PC-3 (cell line): ENCODE measurements at regions not wholly inside any gene's neighbourhood (a gene's known extent, or its start where the extent isn't known, plus 50 kb on each side); places are given as distances from the start of the nearest gene placed in this dataset.

Experiments used
- ATAC-seq: fragments of 200-7000 bp; cut with Tn5 transposase; 2 replicates; pipeline ENCODE4 v1.9.1; 2020; ENCODE audit warnings: mild to moderate bottlenecking, moderate library complexity
- BruUV-seq: library from RNA; stranded (reverse); fragments of 400-500 nt; replicated peaks from 2 replicates; lab custom pipeline; 2021; lab: Mats Ljungman, UMichigan
- CTCF ChIA-PET: fragments of 300-600 bp; sonication (Branson Sonifier 250); formaldehyde crosslinking; loops from one replicate; lab custom pipeline; 2022; ENCODE audit warnings: antibody characterized with exemption; lab: Charles Lee
- POLR2A ChIA-PET: fragments of 300-600 bp; sonication (Branson Sonifier 250); formaldehyde crosslinking; loops from one replicate; lab custom pipeline; 2022; ENCODE audit warnings: antibody characterized with exemption; ENCODE audit not compliant: unreplicated experiment; lab: Charles Lee
- DNase-seq: peaks from one replicate; pipeline ENCODE4 v3.0.0-alpha.2; 2015
- H2AFZ ChIP-seq: fragments of 300-600 bp; sonication (generic); 2 replicates; pipeline ENCODE4 v1.6.0; 2016; ENCODE audit warnings: antibody characterized with exemption, low read length
- H3F3A ChIP-seq: fragments of 300-600 bp; sonication (generic); one replicate; pipeline ENCODE4 v1.6.0; 2017; ENCODE audit warnings: antibody characterized with exemption, low read length, control low read depth, mild to moderate bottlenecking; ENCODE audit not compliant: unreplicated experiment
- H3K27ac ChIP-seq: fragments of 300-600 bp; sonication (generic); 2 replicates; pipeline ENCODE4 v1.5.1; 2016; ENCODE audit warnings: mild to moderate bottlenecking, low read length
- H3K27me3 ChIP-seq: fragments of 300-600 bp; sonication (generic); 2 replicates; pipeline ENCODE4 v1.6.1; 2016; ENCODE audit warnings: low read length, mixed read lengths
- H3K36me3 ChIP-seq: fragments of 300-600 bp; sonication (generic); 2 replicates; pipeline ENCODE4 v1.6.1; 2016; ENCODE audit warnings: low read depth, mixed run types, low read length, mixed read lengths
- H3K4me1 ChIP-seq: fragments of 300-600 bp; sonication (generic); 2 replicates; pipeline ENCODE4 v1.5.1; 2016; ENCODE audit warnings: low read length; ENCODE audit not compliant: insufficient read depth
- H3K4me2 ChIP-seq: fragments of 300-600 bp; sonication (generic); 2 replicates; pipeline ENCODE4 v1.6.0; 2016; ENCODE audit warnings: low read length
- H3K4me3 ChIP-seq: fragments of 300-600 bp; sonication (generic); 2 replicates; pipeline ENCODE4 v1.5.1; 2016; ENCODE audit warnings: mild to moderate bottlenecking, low read length, mixed read lengths
- H3K79me2 ChIP-seq: fragments of 300-600 bp; sonication (generic); 2 replicates; pipeline ENCODE4 v1.6.1; 2017; ENCODE audit warnings: low read length, mixed read lengths
- H3K9ac ChIP-seq: fragments of 300-600 bp; sonication (generic); 2 replicates; pipeline ENCODE4 v1.6.0; 2016; ENCODE audit warnings: mild to moderate bottlenecking, low read length
- H3K9me2 ChIP-seq: fragments of 300-600 bp; sonication (generic); replicated peaks from 2 replicates; pipeline ENCODE4 v1.6.1; 2016; ENCODE audit warnings: mixed run types, low read length, mixed read lengths
- H3K9me3 ChIP-seq: fragments of 300-600 bp; sonication (generic); 2 replicates; pipeline ENCODE4 v1.6.1; 2016; ENCODE audit warnings: low read length, mixed read lengths
- H4K20me1 ChIP-seq: fragments of 300-600 bp; sonication (generic); 2 replicates; pipeline ENCODE4 v1.6.1; 2016; ENCODE audit warnings: low read length, mixed read lengths
- CTCF ChIP-seq: fragments of 300-600 bp; sonication (generic); conservative IDR thresholded peaks from 2 replicates; pipeline ENCODE4 v1.5.1; 2017; ENCODE audit warnings: antibody characterized with exemption, low read depth, mild to moderate bottlenecking, low read length
- EZH2 ChIP-seq: fragments of 300-600 bp; sonication (generic); IDR thresholded peaks from one replicate; pipeline ENCODE4 v1.6.1; 2017; ENCODE audit warnings: antibody characterized with exemption, mild to moderate bottlenecking, low read length; ENCODE audit not compliant: unreplicated experiment
- EZH2phosphoT487 ChIP-seq: fragments of 300-600 bp; sonication (generic); IDR thresholded peaks from 2 replicates; pipeline ENCODE4 v1.6.1; 2018; ENCODE audit warnings: mild to moderate bottlenecking, antibody characterized with exemption, low read length, borderline replicate concordance
- intact Hi-C: fragments of 100-400 bp; cut with micrococcal nuclease; formaldehyde crosslinking; loops from 2 replicates; pipeline ENCODE4 v1.9.0; 2023

- ATAC-seq (0 out of 2 replicates have a peak, but pooled peaks have one; percentile 13), DNase-seq (no peak)
- no peak overlapping the region for H2AFZ ChIP-seq
- intact Hi-C loops = no loop called here
- H4K20me1 ChIP-seq = no peaks in the 10 kb centered on the region
- no peaks in the 10 kb centered on the region for H3K9me3 ChIP-seq
- no peaks in the 10 kb centered on the region for H3K9me2 ChIP-seq
- H3K27me3 ChIP-seq = no peaks in the 10 kb centered on the region
- no TSS peak for BruUV-seq
- no peaks in the 10 kb centered on the region for H3F3A ChIP-seq
- no peak overlapping the region for H3K9ac ChIP-seq
- no peak overlapping the region for H3K4me2 ChIP-seq
- H3K4me1 ChIP-seq = 0 out of 2 replicates have a peak, but pooled peaks cover 12% of the 10 kb centered on the region
- no peaks in the 10 kb centered on the region for H3K36me3 ChIP-seq
- H3K4me3 ChIP-seq = no peak overlapping the region
- CTCF ChIA-PET = no interaction called here
- H3K27ac ChIP-seq = no peak overlapping the region
- TF ChIP-seq EZH2 (no peak), EZH2phosphoT487 (no peak), CTCF (no peak)
- no peaks in the 10 kb centered on the region for H3K79me2 ChIP-seq
- POLR2A ChIA-PET = no interaction called here
Measured at GRCh38 chr3:111314181-111314873, 227.7 kb upstream of the CD96 start.

- no peak overlapping the region for H3K27ac ChIP-seq
- TF ChIP-seq EZH2phosphoT487 = no peak
- no peak for TF ChIP-seq CTCF
- TF ChIP-seq EZH2 = no peak
- no TSS peak for BruUV-seq
- H3K4me2 ChIP-seq = no peak overlapping the region
- no peak overlapping the region for H3K4me3 ChIP-seq
- no peaks in the 10 kb centered on the region for H4K20me1 ChIP-seq
- no peaks in the 10 kb centered on the region for H3K79me2 ChIP-seq
- H3K4me1 ChIP-seq = 0 out of 2 replicates have a peak, but pooled peaks cover 12% of the 10 kb centered on the region
- no peak overlapping the region for H3K9ac ChIP-seq
- POLR2A ChIA-PET = no interaction called here
- H3K9me3 ChIP-seq = no peaks in the 10 kb centered on the region
- no peaks in the 10 kb centered on the region for H3K27me3 ChIP-seq
- intact Hi-C loops = no loop called here
- no peaks in the 10 kb centered on the region for H3K9me2 ChIP-seq
- CTCF ChIA-PET = no interaction called here
- H2AFZ ChIP-seq = no peak overlapping the region
- H3K36me3 ChIP-seq = no peaks in the 10 kb centered on the region
- no peak for DNase-seq
- H3F3A ChIP-seq = no peaks in the 10 kb centered on the region
- ATAC-seq = peak; percentile 74
Measured at GRCh38 chr3:111314898-111315297, 227.1 kb upstream of the CD96 start.

- Histone ChIP-seq H2AFZ (no peak overlapping the region), H4K20me1 (no peaks in the 10 kb centered on the region), H3K27me3 (no peaks in the 10 kb centered on the region), H3F3A (no peaks in the 10 kb centered on the region), H3K4me3 (no peak overlapping the region), H3K36me3 (no peaks in the 10 kb centered on the region), H3K9me2 (no peaks in the 10 kb centered on the region), H3K27ac (no peak overlapping the region), H3K9ac (no peak overlapping the region), H3K4me2 (no peak overlapping the region), H3K4me1 (0 out of 2 replicates have a peak, but pooled peaks cover 12% of the 10 kb centered on the region), H3K79me2 (no peaks in the 10 kb centered on the region), H3K9me3 (no peaks in the 10 kb centered on the region)
- BruUV-seq = no TSS peak
- DNase-seq (peak; percentile 60), ATAC-seq (peak; percentile 44; the same call in 1 of the 2 replicates)
- intact Hi-C loops = no loop called here
- no peak for TF ChIP-seq EZH2
- no peak for TF ChIP-seq EZH2phosphoT487
- TF ChIP-seq CTCF = no peak
- ChIA-PET POLR2A (no interaction called here), CTCF (no interaction called here)
Measured at GRCh38 chr3:111315930-111316587, 225.9 kb upstream of the CD96 start.
